K562 (cell line): ENCODE measurements at regions not wholly inside any gene's neighbourhood (a gene's known extent, or its start where the extent isn't known, plus 50 kb on each side); places are given as distances from the start of the nearest gene placed in this dataset.
"Not testable (repeated sequence)": the region's sequence is repeated elsewhere in the genome, so short reads cannot be mapped to it uniquely, and the experiment has no call there.

ENCODE experiments used
- C11orf30 ChIP-seq: fragments of 450-650 bp; IDR thresholded peaks from 2 replicates; pipeline ENCODE4 v1.6.1; 2016; ENCODE audit warnings: low read depth, mild to moderate bottlenecking
- E2F8 ChIP-seq: fragments of 450-650 bp; IDR thresholded peaks from 2 replicates; pipeline ENCODE4 v1.7.1; 2018; ENCODE audit warnings: mild to moderate bottlenecking, low read depth; ENCODE audit not compliant: partially characterized antibody
- FOS ChIP-seq: IDR thresholded peaks from 3 replicates; pipeline ENCODE4 v1.6.1; 2011; ENCODE audit not compliant: insufficient read length; ENCODE audit errors: extremely low read depth
- FOXP4 ChIP-seq: sonication (generic); formaldehyde crosslinking; IDR thresholded peaks from 2 replicates; pipeline ENCODE4 v1.8.0; 2022; ENCODE audit warnings: mild to moderate bottlenecking, missing genetic modification reagents, borderline replicate concordance
- MAZ ChIP-seq, 2 experiments: fragments of 450-650 bp in 1 of 2; sonication (generic) in 1 of 2; formaldehyde crosslinking; IDR thresholded peaks in 1 of 2; conservative IDR thresholded peaks in 1 of 2; 2 replicates each; pipeline versions ENCODE4 v1.4.0 to v1.5.0; 2020; ENCODE audit warnings: mild to moderate bottlenecking in 1 of 2, missing genetic modification reagents in 1 of 2
- MXI1 ChIP-seq: IDR thresholded peaks from 2 replicates; pipeline ENCODE4 v1.6.1; 2011; ENCODE audit warnings: low read depth, mild to moderate bottlenecking, improper control_type of control experiment, low read length
- NR3C1 ChIP-seq: sonication (generic); formaldehyde crosslinking; IDR thresholded peaks from 2 replicates; pipeline ENCODE4 v1.8.1; 2022; ENCODE audit warnings: missing genetic modification reagents
- POLR2A ChIP-seq: fragments of 450-650 bp; conservative IDR thresholded peaks from 2 replicates; pipeline ENCODE4 v1.6.1; 2016
- SMAD1 ChIP-seq: fragments of 150-350 bp; IDR thresholded peaks from 2 replicates; pipeline ENCODE4 v1.6.1; 2014; ENCODE audit warnings: low read length, low read depth; ENCODE audit not compliant: partially characterized antibody
- TF ChIP-seq, protein P1 (sequence below), 3 experiments: IDR thresholded peaks in 2 of 3; conservative IDR thresholded peaks in 1 of 3; 2 replicates each; pipeline ENCODE4 v1.5.1; 2011 to 2012; ENCODE audit warnings: low read length in 3 of 3, mild to moderate bottlenecking in 3 of 3, control low read depth in 2 of 3, improper control_type of control experiment in 1 of 3, inconsistent platforms in 1 of 3, low read depth in 1 of 3, mixed read lengths in 1 of 3, moderate library complexity in 1 of 3; ENCODE audit not compliant: insufficient read depth in 2 of 3

- TF ChIP-seq FOXP4; NR3C1 (CRISPR knock-in tag); MXI1; SMAD1; E2F8; MAZ (CRISPR knock-in tag; conservative IDR thresholded peaks at IDR 0.05 in 1 of 2, IDR thresholded peaks at IDR 0.05 in 1 of 2); FOS; POLR2A; C11orf30: not testable (repeated sequence)
- TF ChIP-seq, protein P1, sequence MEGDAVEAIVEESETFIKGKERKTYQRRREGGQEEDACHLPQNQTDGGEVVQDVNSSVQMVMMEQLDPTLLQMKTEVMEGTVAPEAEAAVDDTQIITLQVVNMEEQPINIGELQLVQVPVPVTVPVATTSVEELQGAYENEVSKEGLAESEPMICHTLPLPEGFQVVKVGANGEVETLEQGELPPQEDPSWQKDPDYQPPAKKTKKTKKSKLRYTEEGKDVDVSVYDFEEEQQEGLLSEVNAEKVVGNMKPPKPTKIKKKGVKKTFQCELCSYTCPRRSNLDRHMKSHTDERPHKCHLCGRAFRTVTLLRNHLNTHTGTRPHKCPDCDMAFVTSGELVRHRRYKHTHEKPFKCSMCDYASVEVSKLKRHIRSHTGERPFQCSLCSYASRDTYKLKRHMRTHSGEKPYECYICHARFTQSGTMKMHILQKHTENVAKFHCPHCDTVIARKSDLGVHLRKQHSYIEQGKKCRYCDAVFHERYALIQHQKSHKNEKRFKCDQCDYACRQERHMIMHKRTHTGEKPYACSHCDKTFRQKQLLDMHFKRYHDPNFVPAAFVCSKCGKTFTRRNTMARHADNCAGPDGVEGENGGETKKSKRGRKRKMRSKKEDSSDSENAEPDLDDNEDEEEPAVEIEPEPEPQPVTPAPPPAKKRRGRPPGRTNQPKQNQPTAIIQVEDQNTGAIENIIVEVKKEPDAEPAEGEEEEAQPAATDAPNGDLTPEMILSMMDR (IDR thresholded peaks at IDR 0.05 in 2 of 3, conservative IDR thresholded peaks at IDR 0.05 in 1 of 3; ENCODE audit: insufficient read depth in 2 of 3, low read depth in 1 of 3, low read length in 3 of 3), result not testable (repeated sequence)
These were observed 1252.8 kb downstream of the RPIA start for GRCh38 chr2:89944267-89944666.
